ENCODE measurements at regions not wholly inside any gene's neighbourhood (a gene's known extent, or its start where the extent isn't known, plus 50 kb on each side); places are given as distances from the start of the nearest gene placed in this dataset.

DNA sequence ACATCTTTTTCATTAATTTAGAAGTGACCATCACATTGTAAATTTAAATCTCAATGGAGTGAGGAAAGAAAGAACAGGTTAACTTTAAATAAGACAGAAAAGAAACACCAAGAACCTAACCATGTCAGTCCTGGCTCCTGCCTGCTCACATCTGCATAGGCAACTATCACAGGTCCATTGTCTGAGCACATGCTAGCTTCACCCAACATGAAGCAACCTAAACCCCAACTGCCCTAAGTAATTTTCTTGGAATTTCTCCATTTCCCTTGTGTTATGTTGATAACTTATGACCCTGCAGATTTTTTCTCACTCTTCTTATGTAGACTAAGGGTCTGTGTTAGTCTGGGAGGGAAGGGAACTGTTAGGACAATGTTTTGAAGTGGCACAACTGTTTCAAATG, 2205.8 kb upstream of the ACO1 start:
- TF ChIP-seq, protein P1, sequence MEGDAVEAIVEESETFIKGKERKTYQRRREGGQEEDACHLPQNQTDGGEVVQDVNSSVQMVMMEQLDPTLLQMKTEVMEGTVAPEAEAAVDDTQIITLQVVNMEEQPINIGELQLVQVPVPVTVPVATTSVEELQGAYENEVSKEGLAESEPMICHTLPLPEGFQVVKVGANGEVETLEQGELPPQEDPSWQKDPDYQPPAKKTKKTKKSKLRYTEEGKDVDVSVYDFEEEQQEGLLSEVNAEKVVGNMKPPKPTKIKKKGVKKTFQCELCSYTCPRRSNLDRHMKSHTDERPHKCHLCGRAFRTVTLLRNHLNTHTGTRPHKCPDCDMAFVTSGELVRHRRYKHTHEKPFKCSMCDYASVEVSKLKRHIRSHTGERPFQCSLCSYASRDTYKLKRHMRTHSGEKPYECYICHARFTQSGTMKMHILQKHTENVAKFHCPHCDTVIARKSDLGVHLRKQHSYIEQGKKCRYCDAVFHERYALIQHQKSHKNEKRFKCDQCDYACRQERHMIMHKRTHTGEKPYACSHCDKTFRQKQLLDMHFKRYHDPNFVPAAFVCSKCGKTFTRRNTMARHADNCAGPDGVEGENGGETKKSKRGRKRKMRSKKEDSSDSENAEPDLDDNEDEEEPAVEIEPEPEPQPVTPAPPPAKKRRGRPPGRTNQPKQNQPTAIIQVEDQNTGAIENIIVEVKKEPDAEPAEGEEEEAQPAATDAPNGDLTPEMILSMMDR (IDR thresholded peaks at IDR 0.05; ENCODE audit: low read depth, low read length): no peak
- no peak for TF ChIP-seq EZH2phosphoT487 (IDR thresholded peaks at IDR 0.05; ENCODE audit: low read depth)
- Histone ChIP-seq H3K9ac (ENCODE audit: low read length) (no peak overlapping the region), H3K9me3 (ENCODE audit: insufficient read depth, low read length) (no peaks in the 10 kb centered on the region), H3K27ac (ENCODE audit: low read length) (no peak overlapping the region), H3K79me2 (ENCODE audit: low read length) (no peaks in the 10 kb centered on the region), H3K27me3 (ENCODE audit: low read depth, low read length) (no peaks in the 10 kb centered on the region), H3K36me3 (replicated peaks; ENCODE audit: low read depth, low read length) (no peaks in the 10 kb centered on the region), H2AFZ (ENCODE audit: low read depth, low read length) (no peak overlapping the region), H4K20me1 (ENCODE audit: insufficient read depth, low read length) (no peaks in the 10 kb centered on the region), H3K4me1 (ENCODE audit: low read length) (no peaks in the 10 kb centered on the region), H3K4me2 (ENCODE audit: low read length) (no peak overlapping the region), H3K4me3 (ENCODE audit: low read length) (no peak overlapping the region)

DNA sequence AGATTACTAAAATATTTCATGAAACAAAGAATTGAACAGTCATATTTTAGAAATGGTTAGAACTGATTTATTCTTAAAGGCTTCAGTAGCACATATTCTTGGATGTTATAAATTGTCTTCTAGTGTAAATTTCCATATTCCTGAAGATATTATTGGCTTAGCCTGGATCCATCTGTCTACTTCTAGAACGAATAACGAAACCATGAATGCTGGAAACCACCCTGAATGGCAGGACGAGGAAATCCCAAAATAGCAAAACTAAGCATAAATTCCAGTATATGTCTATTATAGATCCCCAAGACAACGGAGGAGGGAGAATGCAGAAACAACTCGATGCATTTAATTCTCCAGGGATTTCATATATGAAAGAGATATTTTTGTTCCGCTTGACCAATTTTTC, 2191.0 kb upstream of the ACO1 start:
- Histone ChIP-seq H3K9ac (ENCODE audit: low read length) (no peak overlapping the region), H3K27ac (ENCODE audit: low read length) (no peak overlapping the region), H3K4me3 (ENCODE audit: low read length) (no peak overlapping the region), H3K9me3 (ENCODE audit: insufficient read depth, low read length) (peaks cover 12% of the 10 kb centered on the region; the same call in 1 of the 2 replicates), H3K4me1 (ENCODE audit: low read length) (no peaks in the 10 kb centered on the region), H3K4me2 (ENCODE audit: low read length) (no peak overlapping the region), H3K27me3 (ENCODE audit: low read depth, low read length) (no peaks in the 10 kb centered on the region), H3K79me2 (ENCODE audit: low read length) (no peaks in the 10 kb centered on the region), H2AFZ (ENCODE audit: low read depth, low read length) (no peak overlapping the region), H4K20me1 (ENCODE audit: insufficient read depth, low read length) (no peaks in the 10 kb centered on the region), H3K36me3 (replicated peaks; ENCODE audit: low read depth, low read length) (peaks cover 2% of the 10 kb centered on the region)
- no peak for TF ChIP-seq EZH2phosphoT487 (IDR thresholded peaks at IDR 0.05; ENCODE audit: low read depth)
- TF ChIP-seq, protein P1 (IDR thresholded peaks at IDR 0.05; ENCODE audit: low read depth, low read length): no peak

DNA sequence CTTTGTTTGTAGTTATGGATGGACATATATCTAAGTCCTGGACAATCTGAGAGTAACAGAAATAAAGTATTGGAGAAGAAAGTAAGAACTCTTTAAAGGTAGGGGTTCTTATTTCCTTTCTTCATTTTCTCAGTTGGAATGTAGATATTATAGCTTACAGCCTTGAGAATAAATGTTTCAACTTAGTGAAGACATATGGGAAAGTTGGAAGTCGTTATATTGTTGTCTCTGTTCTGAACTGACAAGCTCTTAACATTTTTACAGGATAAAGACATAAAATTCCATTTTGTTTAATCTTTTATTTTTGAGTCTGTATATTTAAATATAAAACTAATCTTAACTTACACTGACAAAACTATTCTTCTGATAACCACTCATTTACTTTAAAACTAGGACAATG, 2187.5 kb upstream of the ACO1 start:
- TF ChIP-seq EZH2phosphoT487 (IDR thresholded peaks at IDR 0.05; ENCODE audit: low read depth): no peak
- TF ChIP-seq, protein P1 (IDR thresholded peaks at IDR 0.05; ENCODE audit: low read depth, low read length): no peak

DNA sequence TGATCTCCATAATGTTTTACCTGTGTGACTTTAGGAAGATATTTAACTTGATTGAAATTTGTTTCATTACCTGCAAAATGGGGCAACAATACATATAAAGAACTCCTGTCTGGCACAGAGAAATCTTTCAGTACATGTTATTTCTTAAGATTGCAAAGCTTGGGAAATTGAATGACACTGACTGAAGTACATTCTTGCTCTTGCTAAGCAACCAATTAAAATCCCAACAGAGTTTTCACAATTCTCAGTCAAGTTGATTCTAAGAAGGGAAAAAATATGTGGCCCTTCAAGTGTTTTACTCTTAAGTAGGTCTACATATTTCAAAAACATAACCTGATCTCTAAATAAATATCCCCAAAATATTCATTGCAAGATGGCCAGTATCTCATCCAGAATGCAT, 2187.0 kb upstream of the ACO1 start:
- H3K4me1 ChIP-seq (ENCODE audit: low read length): no peaks in the 10 kb centered on the region
- no peak overlapping the region for H3K27ac ChIP-seq (ENCODE audit: low read length)
- no peaks in the 10 kb centered on the region for H4K20me1 ChIP-seq (ENCODE audit: insufficient read depth, low read length)
- no peaks in the 10 kb centered on the region for H3K79me2 ChIP-seq (ENCODE audit: low read length)
- H3K9ac ChIP-seq (ENCODE audit: low read length): no peak overlapping the region
- peaks cover 13% of the 10 kb centered on the region; the same call in 1 of the 2 replicates for H3K9me3 ChIP-seq (ENCODE audit: insufficient read depth, low read length)
- H3K4me2 ChIP-seq (ENCODE audit: low read length): no peak overlapping the region
- H3K27me3 ChIP-seq (ENCODE audit: low read depth, low read length): no peaks in the 10 kb centered on the region
- H2AFZ ChIP-seq (ENCODE audit: low read depth, low read length): no peak overlapping the region
- TF ChIP-seq, protein P1 (IDR thresholded peaks at IDR 0.05; ENCODE audit: low read depth, low read length): no peak
- no peak for TF ChIP-seq EZH2phosphoT487 (IDR thresholded peaks at IDR 0.05; ENCODE audit: low read depth)
- H3K4me3 ChIP-seq (ENCODE audit: low read length): no peak overlapping the region
- H3K36me3 ChIP-seq (replicated peaks; ENCODE audit: low read depth, low read length): peaks cover 2% of the 10 kb centered on the region

More for the DNA sequence above, 2187.5 kb upstream of the ACO1 start:
- H3K4me2 ChIP-seq (ENCODE audit: low read length): no peak overlapping the region
- H3K4me1 ChIP-seq (ENCODE audit: low read length): no peaks in the 10 kb centered on the region
- H3K79me2 ChIP-seq (ENCODE audit: low read length): no peaks in the 10 kb centered on the region
- H4K20me1 ChIP-seq (ENCODE audit: insufficient read depth, low read length): no peaks in the 10 kb centered on the region
- no peak overlapping the region for H2AFZ ChIP-seq (ENCODE audit: low read depth, low read length)
- peaks cover 2% of the 10 kb centered on the region for H3K36me3 ChIP-seq (replicated peaks; ENCODE audit: low read depth, low read length)
- H3K4me3 ChIP-seq (ENCODE audit: low read length): no peak overlapping the region
- no peaks in the 10 kb centered on the region for H3K27me3 ChIP-seq (ENCODE audit: low read depth, low read length)
- H3K9me3 ChIP-seq (ENCODE audit: insufficient read depth, low read length): peaks cover 13% of the 10 kb centered on the region; the same call in 1 of the 2 replicates
- no peak overlapping the region for H3K27ac ChIP-seq (ENCODE audit: low read length)
- H3K9ac ChIP-seq (ENCODE audit: low read length): no peak overlapping the region
